Ectodermal cell (in vitro differentiated cells): ENCODE measurements at regions not wholly inside any gene's neighbourhood (a gene's known extent, or its start where the extent isn't known, plus 50 kb on each side); places are given as distances from the start of the nearest gene placed in this dataset.

Experiments used
- H3K27ac ChIP-seq: 2 replicates; pipeline ENCODE4 v1.7.0; 2013; ENCODE audit warnings: mild to moderate bottlenecking, low read depth, low read length; ENCODE audit not compliant: insufficient read depth, poor library complexity, severe bottlenecking
- H3K27me3 ChIP-seq: 2 replicates; pipeline ENCODE4 v1.7.0; 2013; ENCODE audit warnings: mild to moderate bottlenecking, low read length; ENCODE audit not compliant: insufficient read depth, control insufficient read depth, poor library complexity, severe bottlenecking
- H3K36me3 ChIP-seq: one replicate; pipeline ENCODE4 v1.7.0; 2013; ENCODE audit warnings: low read length; ENCODE audit not compliant: control insufficient read depth, insufficient read depth
- H3K4me1 ChIP-seq: one replicate; pipeline ENCODE4 v1.7.0; 2013; ENCODE audit warnings: low read length; ENCODE audit not compliant: control insufficient read depth, insufficient read depth
- H3K4me3 ChIP-seq: 2 replicates; pipeline ENCODE4 v1.7.0; 2013; ENCODE audit warnings: low read depth, low read length, control low read depth; ENCODE audit not compliant: insufficient read depth
- H3K9me3 ChIP-seq: 2 replicates; pipeline ENCODE4 v1.7.0; 2013; ENCODE audit warnings: mild to moderate bottlenecking, low read length, moderate library complexity; ENCODE audit not compliant: control insufficient read depth
- WGBS, 2 experiments: methylation state at CpG; one replicate each; pipeline ENCODE4 v1.1.7; 2013; ENCODE audit warnings: missing lambda C conversion rate in 2 of 2; 5-methylcytosine and 5-hydroxymethylcytosine counted together

DNA sequence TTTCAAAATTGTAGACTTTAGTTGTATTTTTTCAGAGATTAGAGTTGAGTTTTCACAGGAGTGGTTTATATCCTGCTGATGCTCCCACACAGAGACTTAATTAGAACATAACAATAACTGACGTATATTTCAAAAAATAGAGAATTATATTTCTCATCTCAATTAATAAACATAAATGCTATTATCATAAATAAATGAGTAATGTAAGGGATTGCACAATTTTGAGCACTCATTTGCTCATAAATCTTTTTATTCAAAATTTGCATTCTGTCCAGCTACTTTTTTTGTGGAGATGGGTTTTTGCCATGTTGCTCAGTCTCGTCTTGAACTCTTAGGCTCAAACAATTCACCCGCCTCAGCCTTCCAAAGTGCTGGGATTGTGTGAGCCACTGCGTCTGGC is 515.7 kb upstream of the RORB start:
- H3K27me3 ChIP-seq = no peaks in the 10 kb centered on the region
- no peak overlapping the region for H3K4me3 ChIP-seq
- no peaks in the 10 kb centered on the region for H3K4me1 ChIP-seq
- no peaks in the 10 kb centered on the region for H3K36me3 ChIP-seq
- H3K27ac ChIP-seq = no peak overlapping the region
- WGBS, 2 experiments = 89 to 90% methylated on average over 3 of the region's 4 CpGs
- H3K9me3 ChIP-seq = no peaks in the 10 kb centered on the region

DNA sequence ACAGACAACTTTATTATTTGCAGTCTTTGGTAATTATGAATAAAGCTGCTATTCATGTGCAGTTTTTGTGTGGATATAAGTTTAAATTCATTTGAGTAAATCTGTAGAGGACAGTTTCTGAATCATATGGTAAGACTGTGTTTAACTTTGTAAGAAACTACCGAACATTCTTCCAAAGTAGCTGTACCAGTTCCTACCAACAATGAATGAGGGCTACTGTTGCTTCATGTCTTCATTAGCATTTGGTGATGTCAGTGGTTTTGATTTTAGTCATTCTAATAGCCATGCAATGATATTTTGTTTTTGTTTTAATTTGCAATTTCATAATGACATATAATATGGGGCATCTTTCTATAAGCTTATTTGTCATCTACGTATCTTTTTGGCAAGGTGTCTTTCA is 501.3 kb upstream of the RORB start:
- 92 to 100% methylated on average over 1 to 2 of the region's 2 CpGs for WGBS, 2 experiments
- no peaks in the 10 kb centered on the region for H3K9me3 ChIP-seq
- no peaks in the 10 kb centered on the region for H3K36me3 ChIP-seq
- H3K27ac ChIP-seq = no peak overlapping the region
- H3K27me3 ChIP-seq = no peaks in the 10 kb centered on the region
- H3K4me1 ChIP-seq = no peaks in the 10 kb centered on the region
- H3K4me3 ChIP-seq = no peak overlapping the region

GRCh38 chr9:73996844-73997243 is 500.3 kb upstream of the RORB start:
- Histone ChIP-seq H3K27me3 (no peaks in the 10 kb centered on the region), H3K9me3 (no peaks in the 10 kb centered on the region), H3K36me3 (no peaks in the 10 kb centered on the region), H3K27ac (no peak overlapping the region), H3K4me1 (no peaks in the 10 kb centered on the region), H3K4me3 (no peak overlapping the region)
- 78% methylated on average over 1 of the region's 1 CpG; no CpG with 5 or more reads in 1 of the 2 experiments for WGBS, 2 experiments

DNA sequence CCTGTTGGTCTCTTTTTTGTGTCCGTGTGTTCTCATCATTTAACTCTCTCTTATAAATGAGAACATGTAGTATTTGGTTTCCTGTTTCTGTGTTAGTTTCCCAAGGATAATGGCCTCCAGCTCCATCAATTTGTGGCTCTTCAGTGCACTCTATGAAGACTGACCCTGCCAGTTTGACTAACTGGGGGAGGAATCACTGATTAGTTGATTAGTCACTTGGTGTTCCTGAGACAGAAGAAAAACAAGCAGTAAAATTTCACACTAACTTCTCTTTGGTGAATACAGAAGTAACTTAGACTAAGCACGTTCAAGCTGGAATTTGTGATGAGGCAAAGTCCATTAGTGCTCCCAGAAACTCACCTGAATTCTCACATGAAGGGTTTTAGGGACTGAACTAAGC is 495.8 kb upstream of the RORB start:
- Histone ChIP-seq H3K4me1 (no peaks in the 10 kb centered on the region), H3K27me3 (no peaks in the 10 kb centered on the region), H3K4me3 (no peak overlapping the region), H3K9me3 (no peaks in the 10 kb centered on the region), H3K36me3 (no peaks in the 10 kb centered on the region), H3K27ac (no peak overlapping the region)
- WGBS, 2 experiments = 83 to 98% methylated on average over 1 to 2 of the region's 2 CpGs

- H3K4me1 ChIP-seq = no peaks in the 10 kb centered on the region
- H3K27ac ChIP-seq = no peak overlapping the region
- H3K36me3 ChIP-seq = no peaks in the 10 kb centered on the region
- H3K4me3 ChIP-seq = no peak overlapping the region
- 79 to 87% methylated on average over 1 to 2 of the region's 2 CpGs for WGBS, 2 experiments
- H3K27me3 ChIP-seq = no peaks in the 10 kb centered on the region
- H3K9me3 ChIP-seq = no peaks in the 10 kb centered on the region
Observed at GRCh38 chr9:74006935-74007334, 490.2 kb upstream of the RORB start.

GRCh38 chr9:74007833-74008232 is 489.3 kb upstream of the RORB start:
- no peaks in the 10 kb centered on the region for H3K36me3 ChIP-seq
- 92 to 100% methylated on average over 3 of the region's 3 CpGs for WGBS, 2 experiments

DNA sequence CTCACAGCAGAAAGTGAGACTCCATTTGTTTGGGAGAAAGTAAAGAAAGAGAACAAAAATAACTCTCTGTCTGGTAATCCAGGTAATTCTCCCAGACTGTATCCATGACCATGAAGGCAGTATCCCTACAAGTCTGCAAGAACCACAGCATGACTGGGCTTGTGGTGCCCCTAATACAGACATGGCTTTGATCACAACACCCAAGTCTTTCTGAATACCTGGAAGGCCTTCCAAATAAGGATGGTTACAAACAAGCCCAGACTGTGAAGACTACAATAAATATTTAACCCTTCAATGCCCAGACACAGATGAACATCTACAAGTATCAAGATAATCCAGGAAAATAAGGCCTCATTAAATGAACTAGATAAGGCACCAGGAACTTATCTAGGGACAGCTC is 481.1 kb upstream of the RORB start:
- Histone ChIP-seq H3K36me3 (no peaks in the 10 kb centered on the region), H3K27ac (no peak overlapping the region), H3K4me3 (no peak overlapping the region)

More at GRCh38 chr9:74007833-74008232, 489.3 kb upstream of the RORB start:
- Histone ChIP-seq H3K27ac (no peak overlapping the region), H3K27me3 (no peaks in the 10 kb centered on the region), H3K4me3 (no peak overlapping the region), H3K9me3 (no peaks in the 10 kb centered on the region), H3K4me1 (no peaks in the 10 kb centered on the region)

DNA sequence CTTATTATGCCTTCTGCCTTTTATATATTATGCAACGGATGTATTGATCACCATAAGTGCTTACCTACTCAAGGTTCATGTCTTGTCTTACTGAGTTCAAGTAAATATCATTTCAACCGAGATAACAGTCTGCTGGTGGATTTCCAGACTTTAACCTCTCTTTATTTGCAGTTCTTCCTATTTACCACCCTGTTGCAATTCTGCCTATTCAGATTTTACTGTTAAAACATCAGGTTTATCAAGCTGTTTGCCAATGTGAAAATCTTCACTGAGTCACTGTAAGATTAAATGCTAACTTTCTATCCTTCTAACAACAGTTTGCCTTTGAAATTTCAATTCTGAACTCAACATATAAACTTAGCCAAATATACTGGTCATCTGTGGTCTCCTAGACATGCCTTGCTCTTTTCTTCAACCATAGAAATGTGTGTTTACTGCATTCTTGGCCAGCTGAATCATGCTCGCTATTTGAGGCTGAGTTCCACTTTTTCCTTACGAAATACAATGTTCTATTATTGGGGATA is 471.7 kb upstream of the RORB start:
- WGBS, 2 experiments = 90 to 99% methylated on average over 3 to 4 of the region's 4 CpGs
- H3K27ac ChIP-seq = no peak overlapping the region
- no peaks in the 10 kb centered on the region for H3K4me1 ChIP-seq
- H3K4me3 ChIP-seq = no peak overlapping the region
- no peaks in the 10 kb centered on the region for H3K9me3 ChIP-seq
- no peaks in the 10 kb centered on the region for H3K27me3 ChIP-seq
- no peaks in the 10 kb centered on the region for H3K36me3 ChIP-seq

More for the DNA sequence above, 481.1 kb upstream of the RORB start:
- no peaks in the 10 kb centered on the region for H3K9me3 ChIP-seq
- H3K27me3 ChIP-seq = no peaks in the 10 kb centered on the region
- H3K4me1 ChIP-seq = no peaks in the 10 kb centered on the region

DNA sequence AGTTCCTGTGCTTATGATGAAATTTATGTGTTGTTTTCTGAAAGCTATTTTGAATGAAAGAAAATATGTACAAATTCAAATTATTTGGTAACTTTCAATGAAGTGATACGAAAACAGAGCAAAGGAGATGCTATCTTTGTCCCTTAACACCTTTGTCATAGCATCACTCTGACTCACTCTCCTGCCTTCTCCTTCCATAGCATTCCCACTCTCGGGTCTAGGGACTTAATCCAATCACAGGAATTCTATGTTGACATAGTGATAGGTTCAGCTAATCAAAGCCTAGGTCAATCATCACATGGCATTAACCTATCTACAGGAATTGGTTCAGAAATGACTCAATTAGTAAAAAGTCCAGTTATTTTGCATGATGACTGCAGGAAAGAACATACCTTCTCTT is 464.7 kb upstream of the RORB start:
- WGBS, 2 experiments = 75 to 82% methylated on average over 2 of the region's 2 CpGs
- Histone ChIP-seq H3K27me3 (no peaks in the 10 kb centered on the region), H3K9me3 (no peaks in the 10 kb centered on the region), H3K4me3 (no peak overlapping the region), H3K4me1 (no peaks in the 10 kb centered on the region), H3K36me3 (no peaks in the 10 kb centered on the region), H3K27ac (no peak overlapping the region)

GRCh38 chr9:74035786-74036185 is 461.3 kb upstream of the RORB start:
- Histone ChIP-seq H3K4me1 (no peaks in the 10 kb centered on the region), H3K36me3 (no peaks in the 10 kb centered on the region), H3K27me3 (no peaks in the 10 kb centered on the region), H3K4me3 (no peak overlapping the region), H3K9me3 (no peaks in the 10 kb centered on the region), H3K27ac (no peak overlapping the region)
- WGBS, 2 experiments = 33 to 62% methylated on average over 2 of the region's 2 CpGs
